SK-N-SH treated with all-trans-retinoic acid at 6 μM for 48 hours (cell line): ENCODE measurements at regions not wholly inside any gene's neighbourhood (a gene's known extent, or its start where the extent isn't known, plus 50 kb on each side); places are given as distances from the start of the nearest gene placed in this dataset.

Source experiments
- CSDC2 ChIP-seq: fragments of 250-450 bp; sonication (Bioruptor Pico); IDR thresholded peaks from 2 replicates; pipeline ENCODE4 v1.5.0; 2020; ENCODE audit warnings: mild to moderate bottlenecking, moderate library complexity
- PPARA ChIP-seq: fragments of 250-450 bp; sonication (Bioruptor Pico); IDR thresholded peaks from 2 replicates; pipeline ENCODE4 v1.5.0; 2020; ENCODE audit warnings: mild to moderate bottlenecking, borderline replicate concordance
- ZFP30 ChIP-seq: fragments of 450-650 bp; formaldehyde crosslinking; IDR thresholded peaks from 2 replicates; pipeline ENCODE4 v1.5.0; 2022; ENCODE audit warnings: mild to moderate bottlenecking, moderate library complexity
- ZNF70 ChIP-seq: fragments of 450-650 bp; formaldehyde crosslinking; IDR thresholded peaks from 2 replicates; pipeline ENCODE4 v1.5.0; 2020; ENCODE audit warnings: mild to moderate bottlenecking, moderate library complexity

DNA sequence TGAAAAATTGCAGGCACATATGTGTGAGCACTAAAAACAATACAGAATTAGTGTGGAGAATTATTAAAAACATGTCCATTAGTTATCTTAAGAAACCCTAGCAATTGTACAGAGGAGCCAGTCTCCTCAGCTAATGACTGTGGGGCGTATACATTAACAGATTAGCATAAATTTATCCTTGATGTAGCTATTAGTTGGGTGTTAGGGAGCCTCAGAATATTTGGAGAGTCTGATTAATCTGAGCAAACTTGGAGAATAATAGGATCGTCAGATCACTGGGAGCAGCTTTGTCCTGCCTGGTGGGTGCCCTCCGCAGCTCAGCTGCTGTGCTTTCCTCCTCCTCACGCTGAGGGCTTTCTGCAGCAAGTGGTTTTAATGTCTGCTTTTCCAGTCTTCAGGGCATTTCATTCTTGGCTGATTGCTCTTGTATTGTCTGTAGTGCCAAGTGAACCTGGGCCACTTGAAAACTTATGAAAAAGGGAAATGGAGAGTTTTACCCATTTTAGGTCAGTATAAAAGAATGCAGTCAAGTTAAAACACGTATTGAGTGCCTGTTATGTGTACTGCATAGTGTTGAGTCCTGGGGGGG lies 417.4 kb upstream of the SEMA6D start:
- TF ChIP-seq CSDC2 (CRISPR knock-in tag) (no peak), PPARA (CRISPR knock-in tag) (no peak), ZFP30 (no peak), ZNF70 (CRISPR knock-in tag) (no peak)
